GM19455 (cell line): ENCODE measurements at regions not wholly inside any gene's neighbourhood (a gene's known extent, or its start where the extent isn't known, plus 50 kb on each side); places are given as distances from the start of the nearest gene placed in this dataset.

Experiments
- ATAC-seq: cut with Tn5 transposase; IDR thresholded peaks from one replicate; pipeline ENCODE4 v1.9.1; 2021; ENCODE audit not compliant: unreplicated experiment

DNA sequence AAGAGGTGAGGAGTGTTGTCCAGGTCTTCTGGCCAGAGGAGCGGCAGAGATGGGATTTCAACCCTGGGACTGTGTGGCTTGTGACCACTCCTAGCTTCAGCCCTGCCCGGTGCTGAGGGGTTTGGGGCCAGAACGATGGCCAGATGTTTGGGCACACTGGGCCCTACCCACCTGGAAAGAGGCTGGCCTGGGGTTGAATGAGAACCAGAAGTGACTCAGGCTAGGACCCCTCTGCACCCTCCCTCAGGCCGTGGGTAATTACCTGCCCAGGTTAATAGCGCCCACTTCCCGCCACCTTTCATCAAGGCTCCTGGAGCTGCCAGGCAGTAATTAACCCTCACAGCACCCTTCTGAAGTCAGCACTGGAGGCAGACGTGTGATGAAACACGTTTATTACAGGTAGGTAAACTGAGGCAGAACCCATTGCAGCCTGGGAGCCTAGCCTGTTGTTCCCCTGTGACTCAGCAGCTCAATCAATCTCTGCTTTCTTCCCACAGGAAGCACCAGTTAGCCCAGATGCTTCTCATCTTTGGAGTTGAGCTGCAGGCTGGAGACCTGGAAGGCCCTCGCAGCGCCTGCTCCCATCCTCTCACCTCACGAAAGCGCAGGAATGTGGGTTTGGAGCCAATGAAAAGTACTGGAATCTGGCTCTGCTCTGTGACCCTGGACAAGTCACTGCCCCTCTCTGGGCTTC, 120.8 kb downstream of the CEBPB start:
- ATAC-seq: no peak

DNA sequence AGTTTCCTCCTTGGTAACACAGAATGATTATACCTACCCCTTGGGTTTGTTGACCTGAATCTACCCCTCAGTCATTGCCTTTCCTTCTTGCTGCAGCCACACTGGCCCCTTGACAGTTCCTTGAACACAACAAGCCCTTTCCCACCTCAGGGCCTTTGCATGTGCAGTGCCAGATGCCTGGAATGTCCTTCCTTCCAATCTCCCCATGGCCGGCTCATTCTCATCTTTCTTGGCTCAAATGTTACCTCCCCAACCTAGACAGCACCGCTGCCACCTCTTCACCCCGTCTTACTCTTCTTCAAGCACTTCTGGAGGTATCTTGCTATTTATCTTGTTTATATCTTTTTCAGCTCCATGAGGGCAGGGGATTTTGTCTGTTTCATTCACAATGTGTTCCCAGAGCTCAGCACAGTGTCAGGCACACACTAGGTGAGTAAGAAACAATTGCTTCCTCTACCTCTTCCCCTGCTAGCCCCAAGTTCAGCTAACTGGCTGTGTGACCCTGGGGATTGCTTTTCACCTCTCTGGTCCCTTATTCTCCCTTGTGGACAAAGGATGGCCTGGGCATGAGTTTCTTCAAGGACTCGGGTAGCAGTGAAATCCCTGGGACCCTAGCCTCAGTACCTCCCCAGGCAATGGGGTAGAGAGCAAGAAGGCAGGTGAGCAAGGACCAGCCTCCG, 121.5 kb downstream of the CEBPB start:
- no peak for ATAC-seq

DNA sequence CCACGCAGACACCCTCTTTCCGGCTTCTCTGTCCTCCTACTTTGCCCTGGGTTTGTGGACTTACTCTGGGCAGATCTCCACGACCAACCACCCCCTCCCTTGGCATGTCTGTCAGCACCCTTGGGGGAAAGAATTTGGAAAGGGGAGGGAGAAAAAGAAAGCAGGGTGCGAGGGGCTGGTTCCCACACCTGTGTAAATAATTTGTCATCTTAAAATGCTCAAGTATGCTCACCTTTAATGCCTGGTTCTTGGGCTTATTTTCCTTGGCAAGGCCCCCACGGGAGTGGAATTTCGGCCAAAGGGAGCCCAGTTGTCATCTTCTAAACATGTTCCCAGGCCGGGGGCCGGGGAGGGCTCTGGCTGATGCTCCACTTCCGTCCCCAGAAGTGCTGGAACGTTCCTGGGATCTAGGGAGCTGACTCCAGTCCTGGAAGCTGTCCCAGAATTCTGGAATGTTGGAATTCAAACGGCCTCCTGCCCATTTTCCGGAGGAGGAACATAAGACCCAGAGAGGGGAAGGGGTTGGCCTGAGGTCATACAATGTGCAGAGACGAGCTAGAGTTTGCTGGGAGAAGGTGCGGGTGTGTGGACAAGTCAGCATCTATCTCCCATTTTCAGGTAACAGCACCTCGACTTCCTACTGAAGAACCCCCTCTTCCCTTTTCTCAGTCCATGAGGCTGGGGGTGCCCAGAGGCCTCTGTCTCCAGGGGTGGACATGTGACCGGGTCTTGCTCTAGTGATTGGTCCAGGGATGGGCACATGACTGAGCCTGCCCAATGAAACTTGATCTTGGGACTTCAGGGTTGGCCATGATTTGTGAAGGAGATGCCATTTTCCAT, 122.3 kb downstream of the CEBPB start:
- no peak for ATAC-seq

DNA sequence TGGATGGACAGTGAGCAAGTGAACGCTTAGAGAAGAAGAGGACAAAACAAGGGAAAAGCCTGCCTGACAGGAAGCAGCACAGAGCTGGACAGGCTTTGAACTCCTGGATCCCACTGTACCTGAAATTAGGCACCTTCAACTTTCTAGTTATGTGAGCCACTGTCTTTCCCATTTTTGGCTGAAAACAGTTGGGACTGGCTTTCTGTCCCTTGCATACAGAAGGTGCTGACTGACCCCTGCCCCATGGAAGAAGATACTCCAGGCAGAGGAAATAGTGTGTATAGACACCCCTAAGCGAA, 122.8 kb downstream of the CEBPB start:
- ATAC-seq: no peak

DNA sequence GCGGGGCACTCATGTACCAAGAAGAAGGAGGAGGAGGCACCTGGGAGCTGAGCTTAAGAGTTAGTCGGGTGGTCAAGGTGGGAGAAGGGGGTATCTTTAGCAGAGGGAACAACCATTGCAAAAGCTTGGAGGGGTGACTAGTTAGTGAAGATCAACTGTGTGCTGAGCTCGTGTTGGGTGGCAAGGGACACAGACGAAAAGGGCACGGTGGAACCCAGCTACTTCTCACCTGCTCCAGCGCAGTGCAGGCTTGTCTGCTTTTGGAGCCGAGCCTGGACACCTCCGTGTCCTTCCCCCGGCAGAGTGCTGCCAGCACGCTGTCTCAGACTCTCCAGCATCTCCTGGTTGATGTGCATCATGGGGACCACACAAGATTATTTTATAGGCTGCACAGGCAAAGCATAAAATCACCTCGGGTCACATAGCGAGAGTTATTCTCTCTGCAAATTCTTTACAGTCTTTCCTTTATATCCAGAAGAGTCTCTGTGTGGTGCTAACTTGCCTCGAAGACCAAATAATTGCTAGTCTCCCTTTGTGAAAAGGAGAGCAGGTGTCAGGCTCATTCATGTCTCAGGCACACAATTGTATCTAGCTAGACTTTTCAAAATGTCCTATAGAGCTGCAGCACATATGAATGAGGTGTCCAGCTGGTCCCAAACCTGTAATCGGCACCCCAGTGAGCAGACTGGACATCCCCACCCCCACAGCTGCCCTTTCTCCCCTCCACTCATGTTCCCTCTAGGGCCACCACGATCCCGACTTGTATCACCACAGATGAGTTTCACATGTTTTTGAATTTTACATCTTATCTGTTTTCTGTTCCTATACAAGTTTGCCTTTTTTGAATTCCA, 123.4 kb downstream of the CEBPB start:
- no peak for ATAC-seq

DNA sequence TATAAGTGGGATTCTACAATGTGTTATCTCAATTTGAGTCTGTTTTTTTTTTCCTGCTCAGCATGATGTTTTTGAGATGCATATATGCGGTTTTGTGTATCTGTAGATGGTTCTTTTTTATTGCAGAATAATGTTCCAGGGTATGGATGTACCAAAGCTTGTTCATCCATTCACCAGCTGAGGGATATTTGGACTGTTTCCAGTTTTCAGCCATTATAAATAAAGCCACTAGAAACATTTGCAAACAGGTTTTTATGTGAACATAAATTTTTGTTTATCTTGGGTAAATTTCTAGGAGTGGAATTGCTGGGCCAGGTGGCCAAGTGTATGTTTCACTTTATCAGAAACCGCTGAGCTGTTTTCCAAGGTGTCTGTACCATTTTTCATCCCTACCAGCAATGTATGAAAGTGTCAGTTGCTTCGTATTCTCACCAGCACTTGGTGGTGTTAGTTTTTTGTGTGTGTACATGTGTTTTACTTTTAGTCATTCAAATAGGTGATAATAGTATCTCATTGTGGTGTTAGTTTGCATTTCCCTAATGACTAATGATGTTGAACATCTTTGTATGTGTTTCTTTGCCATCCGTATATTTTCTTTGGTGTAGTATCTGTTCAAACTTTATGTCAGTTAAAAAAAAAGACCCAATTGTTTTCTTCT, 124.2 kb downstream of the CEBPB start:
- no peak for ATAC-seq

DNA sequence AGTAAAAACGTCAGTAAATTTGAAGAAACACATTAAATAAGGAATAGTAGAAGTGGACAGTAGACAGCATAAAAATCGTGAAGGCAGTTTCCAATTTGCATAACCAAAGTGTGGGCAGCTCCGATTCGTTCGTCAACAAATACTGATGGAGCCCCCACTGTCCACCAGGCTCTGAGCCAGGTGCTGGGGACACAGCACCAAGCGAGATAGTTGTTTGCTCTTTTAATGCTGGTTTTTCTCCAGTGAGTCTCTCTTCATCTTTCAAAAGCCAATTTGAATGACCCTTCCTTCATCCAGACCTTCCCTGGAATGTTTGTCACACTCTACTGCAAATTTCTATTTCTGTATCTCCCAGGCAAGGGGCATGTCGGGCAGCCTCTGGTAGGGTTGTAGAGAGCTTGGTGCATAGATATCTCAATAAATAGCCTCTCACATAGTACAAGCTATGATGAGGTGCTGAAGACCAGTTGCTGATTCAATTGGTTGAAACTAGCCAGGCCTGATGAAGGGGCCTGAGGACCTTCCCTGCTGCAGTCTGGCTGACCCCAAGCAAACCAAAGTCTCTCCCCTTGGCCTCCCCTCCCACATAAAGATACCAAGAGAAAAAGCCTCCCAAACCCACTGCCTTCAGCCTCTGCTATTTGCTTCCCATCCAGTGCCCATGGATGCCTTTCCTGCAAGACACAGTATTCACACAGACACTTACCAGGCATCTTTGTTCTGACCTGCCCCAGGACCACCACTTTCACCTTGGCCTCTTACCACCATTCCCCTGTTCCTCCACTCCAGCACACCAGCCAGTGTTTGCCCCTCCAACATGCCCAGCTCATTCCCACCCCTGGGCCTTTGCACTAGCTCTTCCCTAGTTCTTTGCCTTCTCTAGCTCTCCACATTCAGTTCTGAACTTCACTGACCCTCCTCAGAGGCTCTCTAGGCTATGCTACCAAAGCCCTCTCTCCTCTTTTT, 125.2 kb downstream of the CEBPB start:
- no peak for ATAC-seq

DNA sequence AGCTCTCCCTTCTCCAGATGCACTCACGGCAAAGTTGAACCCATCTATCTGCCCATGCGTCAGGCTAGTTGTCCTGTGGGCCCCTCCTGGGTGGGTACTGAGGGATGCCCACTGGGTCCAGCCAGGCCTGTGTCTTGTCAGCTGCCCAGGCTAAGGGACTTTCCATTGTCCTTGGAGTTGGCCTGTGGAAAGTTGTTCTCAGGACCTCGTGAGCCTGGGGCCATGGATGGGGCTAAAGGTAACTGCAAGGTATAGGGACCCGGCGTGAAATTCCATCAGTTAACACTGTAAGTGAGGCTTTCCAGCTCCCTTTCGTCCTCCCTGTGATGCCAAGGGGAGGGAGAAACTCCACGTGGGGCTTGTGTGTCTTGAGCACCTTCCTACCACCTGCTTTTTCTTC, 126.5 kb downstream of the CEBPB start:
- ATAC-seq: no peak

DNA sequence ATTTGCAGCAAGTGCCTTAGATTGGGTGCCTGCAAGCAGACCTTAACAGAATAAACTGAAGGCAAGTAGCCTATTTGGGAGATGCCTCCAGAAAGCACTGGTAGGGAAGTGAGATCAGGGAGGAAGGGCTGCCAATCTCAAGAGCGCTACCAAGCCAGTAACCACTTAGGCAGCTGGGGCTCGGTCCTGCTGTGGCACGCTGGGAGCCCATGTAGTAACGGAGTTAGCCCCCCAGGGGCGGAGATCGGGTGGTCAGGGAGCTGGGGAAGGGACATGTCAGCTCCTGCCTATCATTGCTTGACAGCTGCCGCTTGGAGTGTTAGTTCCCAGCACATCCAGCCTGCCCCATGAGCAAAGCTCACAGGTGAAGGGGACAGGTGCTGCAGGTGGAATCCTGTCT, 127.0 kb downstream of the CEBPB start:
- ATAC-seq: no peak

DNA sequence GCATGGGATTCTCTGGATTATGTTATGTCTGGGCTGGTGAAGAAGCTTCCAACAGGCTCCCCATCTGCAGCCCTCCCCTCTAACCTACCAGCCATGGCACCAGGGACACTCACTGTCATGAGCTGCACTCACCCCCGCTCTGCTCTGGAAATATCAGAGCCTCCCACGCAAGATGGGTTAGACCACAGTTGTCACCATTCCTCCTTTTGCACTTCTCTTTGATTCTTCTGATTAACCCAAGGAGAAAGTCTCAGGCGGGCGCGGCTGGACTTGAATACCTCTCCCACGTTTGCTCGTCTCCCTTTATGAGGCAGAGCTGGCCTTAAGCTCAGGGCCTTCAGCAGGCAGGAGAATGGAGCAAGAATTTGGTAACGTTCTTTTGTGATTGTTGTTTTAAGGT, 128.1 kb downstream of the CEBPB start:
- ATAC-seq: no peak

DNA sequence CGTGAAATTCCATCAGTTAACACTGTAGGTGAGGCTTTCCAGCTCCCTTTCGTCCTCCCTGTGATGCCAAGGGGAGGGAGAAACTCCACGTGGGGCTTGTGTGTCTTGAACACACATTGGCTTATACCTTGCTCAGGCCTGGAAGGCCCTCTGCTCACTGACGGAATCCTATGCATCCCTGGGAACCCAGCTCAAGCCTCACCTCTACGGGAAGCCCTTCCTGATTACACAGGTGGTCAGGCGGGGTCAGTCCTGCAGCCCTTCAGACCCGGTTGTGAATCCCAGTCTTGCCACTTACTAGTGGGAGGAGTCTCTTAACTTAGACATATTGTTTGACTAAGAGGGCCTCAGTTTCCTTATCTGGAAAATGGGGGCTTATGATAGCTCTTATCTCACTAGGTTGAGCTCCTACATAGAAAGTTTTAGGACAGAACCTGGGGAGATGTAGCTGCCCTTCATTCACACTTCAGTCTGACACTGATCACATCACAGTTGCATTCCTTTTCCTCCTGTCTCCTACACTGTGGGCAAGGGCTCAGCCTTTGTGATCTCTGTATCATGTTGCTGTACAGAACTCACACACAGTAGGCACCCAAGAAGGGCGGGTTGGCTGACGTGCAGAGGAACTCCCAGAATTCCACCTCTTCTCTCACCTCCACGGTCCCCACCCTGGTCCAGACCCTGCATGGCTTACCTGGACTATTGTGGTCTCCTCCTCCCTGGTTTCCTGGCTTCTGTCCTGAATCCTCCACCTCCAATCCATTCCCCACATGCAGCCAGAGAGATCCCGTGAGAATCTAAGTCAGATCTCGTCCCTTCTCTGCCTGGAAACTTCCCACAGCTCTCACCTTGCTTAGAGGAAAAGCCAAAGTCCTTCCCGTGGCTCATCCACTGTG, 129.6 kb downstream of the CEBPB start:
- no peak for ATAC-seq

DNA sequence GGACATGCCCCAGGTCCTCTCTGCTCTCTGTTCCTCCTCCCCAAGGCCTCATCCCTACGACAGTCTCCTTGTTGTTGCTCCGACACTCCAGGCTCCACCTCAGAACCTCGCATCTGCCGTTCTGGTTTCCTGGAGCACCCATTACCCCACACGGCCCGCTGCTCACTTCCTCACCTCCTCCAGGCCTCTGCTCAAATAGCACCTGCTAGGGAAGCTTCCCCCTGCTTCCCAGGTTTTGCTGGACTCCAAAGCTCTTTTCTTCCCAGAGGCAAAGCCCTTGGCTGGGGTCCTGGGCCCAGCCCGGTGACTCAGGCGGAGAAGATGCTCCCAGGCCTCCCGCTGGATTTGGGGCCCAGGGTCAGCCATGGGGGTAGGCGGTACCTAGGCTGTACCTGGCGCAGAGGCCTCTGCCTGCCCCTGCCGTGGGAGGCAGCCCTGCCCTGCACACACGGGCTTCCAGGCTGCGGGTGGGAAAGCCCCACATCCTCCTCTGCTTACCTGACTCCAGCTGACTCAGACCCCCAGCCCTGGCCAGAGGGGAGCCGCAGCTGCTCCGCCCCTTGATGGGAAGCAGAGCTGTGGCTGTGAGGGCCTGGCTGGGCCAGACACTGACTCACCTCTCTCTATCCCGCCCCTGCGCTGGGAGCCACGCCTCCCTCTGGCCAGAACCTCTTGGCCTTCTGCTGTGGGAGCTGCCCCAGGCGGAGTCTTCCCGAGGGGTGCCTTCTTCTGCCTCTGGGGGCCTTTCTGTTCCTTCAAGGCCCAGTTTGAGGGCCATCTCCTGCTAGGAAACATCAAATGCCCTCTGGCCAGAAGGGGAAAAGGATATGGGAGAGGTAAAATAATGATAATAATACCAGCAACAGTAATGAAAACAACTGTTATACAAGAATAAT, 130.5 kb downstream of the CEBPB start:
- ATAC-seq: no peak

DNA sequence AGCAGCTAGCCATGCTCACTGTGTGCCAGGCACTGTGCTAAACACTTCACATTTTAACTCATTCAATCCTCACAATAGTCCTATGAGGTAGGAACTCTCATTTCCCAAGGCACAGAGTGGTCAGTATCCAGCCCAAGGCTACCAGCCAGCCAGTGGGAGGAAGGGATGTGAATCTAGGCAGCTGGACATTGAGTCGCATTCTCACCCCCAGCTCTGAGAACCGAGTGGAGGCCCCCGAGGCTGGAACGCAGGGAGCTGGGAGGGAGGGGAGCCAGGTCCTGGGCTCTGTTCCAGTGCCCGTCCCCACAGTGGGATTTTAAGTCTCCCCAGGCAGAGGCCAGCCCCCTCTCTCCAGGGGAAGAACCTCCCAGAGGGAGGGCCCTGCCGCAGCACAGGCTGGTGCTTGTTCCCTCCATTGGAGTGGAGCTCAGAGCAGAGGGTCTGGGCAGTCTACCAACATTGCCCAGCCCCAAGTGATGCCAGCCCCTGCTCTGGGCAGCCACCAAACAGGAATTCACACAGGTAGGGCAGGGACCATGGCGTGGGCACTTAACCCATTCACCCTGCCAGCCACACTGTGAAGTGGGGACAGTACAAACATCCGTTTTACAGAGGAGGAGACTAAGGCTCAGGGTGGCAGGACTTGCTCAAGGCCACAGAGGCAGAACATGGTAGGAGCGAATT, 131.3 kb downstream of the CEBPB start:
- ATAC-seq: no peak

DNA sequence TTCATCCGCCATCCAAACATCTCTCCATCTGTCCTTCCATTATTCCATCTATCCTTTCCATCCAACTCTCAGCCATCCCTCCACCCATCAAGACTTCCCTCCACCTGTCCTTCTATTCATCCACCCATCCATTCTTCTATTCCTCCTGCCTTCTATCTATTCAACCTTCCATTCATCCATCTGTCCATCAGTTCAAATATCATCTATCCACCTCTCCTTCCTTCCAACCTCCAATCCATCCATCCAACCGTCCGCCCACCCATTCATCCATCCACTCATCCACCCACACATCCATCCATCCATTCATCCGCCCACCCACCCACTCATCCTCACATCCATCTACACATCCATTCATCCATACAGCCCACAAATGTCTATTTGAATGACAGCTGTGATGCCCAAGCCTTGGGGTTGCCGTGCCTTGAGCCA, 132.1 kb downstream of the CEBPB start:
- no peak for ATAC-seq

DNA sequence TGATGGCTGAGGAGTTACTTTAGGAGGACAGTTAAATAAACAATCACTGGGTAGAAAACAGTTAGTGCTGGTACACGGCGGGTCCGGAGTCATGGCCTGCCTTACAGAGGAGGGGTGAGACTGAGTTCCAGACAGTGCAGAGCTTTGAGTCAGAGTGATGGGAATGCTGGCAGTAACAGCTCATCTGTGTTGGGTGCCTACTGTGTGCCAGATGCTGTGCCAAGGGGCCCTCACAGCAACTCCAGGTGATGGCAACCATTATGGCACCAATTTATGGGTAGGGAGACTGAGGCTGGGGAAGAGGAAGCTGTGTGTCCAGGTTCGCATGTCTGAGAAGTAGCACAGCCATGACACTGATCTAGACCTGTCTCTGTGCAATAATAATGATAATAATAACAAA, 132.6 kb downstream of the CEBPB start:
- ATAC-seq: no peak

DNA sequence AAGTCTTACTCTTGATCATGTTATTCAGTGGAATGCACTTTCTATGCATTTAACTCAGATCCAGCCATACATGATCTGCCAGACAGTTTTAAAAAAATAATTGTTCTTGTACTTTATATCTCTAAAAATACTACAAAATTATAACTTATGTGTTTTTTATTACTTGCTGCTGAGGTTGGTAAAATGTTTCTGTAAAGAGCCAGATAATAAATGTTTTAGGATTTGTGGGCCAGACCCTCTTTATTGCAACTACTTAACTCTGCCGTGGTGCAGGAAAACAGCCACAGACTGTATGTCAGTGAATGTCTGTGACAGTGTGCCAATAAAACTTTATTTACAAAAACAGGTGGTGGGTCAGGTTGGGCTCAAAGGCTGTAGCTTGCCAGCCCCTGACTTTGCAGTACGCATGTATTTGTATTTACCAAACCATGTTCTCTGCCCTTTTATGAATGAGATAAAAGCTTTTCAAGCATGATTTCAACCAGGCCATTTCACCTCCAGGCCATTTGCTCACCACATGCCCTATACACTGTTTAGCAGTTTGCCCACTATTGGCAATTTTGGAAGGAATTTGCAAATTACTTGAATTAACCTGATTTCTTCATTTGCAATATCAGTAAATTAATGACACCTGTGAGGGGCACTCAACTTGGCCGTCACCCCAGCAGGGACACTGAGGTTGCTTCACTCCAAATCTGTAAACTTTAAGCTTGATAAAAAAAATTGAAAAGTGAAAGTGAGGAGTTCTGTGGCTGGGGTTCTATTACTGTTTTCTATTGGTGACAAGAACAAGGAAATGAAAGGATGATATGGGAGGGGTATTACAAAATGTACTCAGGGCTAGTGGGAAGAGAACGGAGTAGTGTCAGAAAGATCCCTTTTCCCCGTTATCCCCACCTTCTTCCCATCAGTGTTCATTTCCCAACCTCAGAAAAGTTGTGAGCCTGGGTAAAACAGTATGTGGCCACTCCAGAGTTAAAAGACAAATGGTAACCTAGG, 133.4 kb downstream of the CEBPB start:
- ATAC-seq: no peak
